ENCODE measurements at regions not wholly inside any gene's neighbourhood (a gene's known extent, or its start where the extent isn't known, plus 50 kb on each side); places are given as distances from the start of the nearest gene placed in this dataset.

- TF ChIP-seq CTCF (IDR thresholded peaks at IDR 0.05) (no peak), EZH2 (IDR thresholded peaks at IDR 0.05; ENCODE audit: borderline replicate concordance, insufficient read depth, low read depth, low read length, poor library complexity, severe bottlenecking) (no peak)
Observed at GRCh38 chr4:125546272-125546671, 231.5 kb downstream of the FAT4 start.

Data from B cell (primary cell).